Thyroid gland (tissue), 4 donors: ENCODE measurements at regions not wholly inside any gene's neighbourhood (a gene's known extent, or its start where the extent isn't known, plus 50 kb on each side); places are given as distances from the start of the nearest gene placed in this dataset.

ENCODE experiments used
- DNase-seq, 2 donors: peaks; one replicate each; pipeline ENCODE4 v3.0.0-alpha.2; 2019
- H3K27ac ChIP-seq, 3 donors: fragments of 200-600 bp; sonication (generic); 1 replicate in 2 of 3; 2 replicates in 1 of 3; pipeline ENCODE4 v1.5.1; 2016 to 2019; ENCODE audit warnings: mild to moderate bottlenecking in 1 of 3, moderate library complexity in 1 of 3
- H3K27me3 ChIP-seq: fragments of 200-600 bp; sonication (generic); one replicate; pipeline ENCODE4 v1.5.1; 2019
- H3K36me3 ChIP-seq, 2 donors: fragments of 200-600 bp; sonication (generic); one replicate each; pipeline ENCODE4 v1.5.1; 2016 to 2019
- H3K4me1 ChIP-seq, 2 donors: fragments of 200-600 bp; sonication (generic); one replicate each; pipeline ENCODE4 v1.5.1; 2017 to 2019
- H3K4me3 ChIP-seq, 3 donors: fragments of 200-600 bp; sonication (generic); replicated peaks in 1 of 3; 1 replicate in 2 of 3; 2 replicates in 1 of 3; pipeline ENCODE4 v1.5.1; 2016; ENCODE audit warnings: mild to moderate bottlenecking in 1 of 3
- H3K9me3 ChIP-seq: fragments of 200-600 bp; sonication (generic); one replicate; pipeline ENCODE4 v1.5.1; 2017
- POLR2A ChIP-seq, 2 donors: fragments of 450-650 bp; IDR thresholded peaks; one replicate each; pipeline ENCODE4 v1.6.1; 2017; ENCODE audit warnings: antibody characterized with exemption in 2 of 2, mild to moderate bottlenecking in 2 of 2, moderate library complexity in 1 of 2
- WGBS, 2 donors: methylation state at CpG; one replicate each; pipeline ENCODE4 v1.1.5; 2017; 5-methylcytosine and 5-hydroxymethylcytosine counted together
- intact Hi-C: fragments of 100-400 bp; cut with DNase I; formaldehyde crosslinking; loops from one replicate; pipeline ENCODE4 v1.15.1; 2023
- TF ChIP-seq, protein P1 (sequence below), 6 experiments: fragments of 200-600 bp in 3 of 6; fragments of 450-650 bp in 3 of 6; sonication (generic) in 3 of 6; IDR thresholded peaks; one replicate each; pipeline ENCODE4 v1.5.1; 2016 to 2019; ENCODE audit warnings: antibody characterized with exemption in 6 of 6, mild to moderate bottlenecking in 2 of 6, inconsistent platforms in 1 of 6, moderate library complexity in 1 of 6

GRCh38 chr4:124905441-124905840 is 192.9 kb upstream of the ANKRD50 start:
- Histone ChIP-seq H3K4me3 (no peak overlapping the region), H3K27me3 (no peaks in the 10 kb centered on the region), H3K36me3 (no peaks in the 10 kb centered on the region), H3K4me1 (peaks cover 0 to 5% of the 10 kb centered on the region in 2 donors), H3K27ac (no peak overlapping the region), H3K9me3 (no peaks in the 10 kb centered on the region)
- no peak for TF ChIP-seq POLR2A (IDR thresholded peaks at IDR 0.05)
- TF ChIP-seq, protein P1, sequence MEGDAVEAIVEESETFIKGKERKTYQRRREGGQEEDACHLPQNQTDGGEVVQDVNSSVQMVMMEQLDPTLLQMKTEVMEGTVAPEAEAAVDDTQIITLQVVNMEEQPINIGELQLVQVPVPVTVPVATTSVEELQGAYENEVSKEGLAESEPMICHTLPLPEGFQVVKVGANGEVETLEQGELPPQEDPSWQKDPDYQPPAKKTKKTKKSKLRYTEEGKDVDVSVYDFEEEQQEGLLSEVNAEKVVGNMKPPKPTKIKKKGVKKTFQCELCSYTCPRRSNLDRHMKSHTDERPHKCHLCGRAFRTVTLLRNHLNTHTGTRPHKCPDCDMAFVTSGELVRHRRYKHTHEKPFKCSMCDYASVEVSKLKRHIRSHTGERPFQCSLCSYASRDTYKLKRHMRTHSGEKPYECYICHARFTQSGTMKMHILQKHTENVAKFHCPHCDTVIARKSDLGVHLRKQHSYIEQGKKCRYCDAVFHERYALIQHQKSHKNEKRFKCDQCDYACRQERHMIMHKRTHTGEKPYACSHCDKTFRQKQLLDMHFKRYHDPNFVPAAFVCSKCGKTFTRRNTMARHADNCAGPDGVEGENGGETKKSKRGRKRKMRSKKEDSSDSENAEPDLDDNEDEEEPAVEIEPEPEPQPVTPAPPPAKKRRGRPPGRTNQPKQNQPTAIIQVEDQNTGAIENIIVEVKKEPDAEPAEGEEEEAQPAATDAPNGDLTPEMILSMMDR (IDR thresholded peaks at IDR 0.05), result no peak
- DNase-seq, result no peak
- WGBS, 2 donors, result 60 to 64% methylated on average over 4 of the region's 4 CpGs
- intact Hi-C loops, result no loop called here

- no peak for TF ChIP-seq POLR2A (IDR thresholded peaks at IDR 0.05)
- TF ChIP-seq, protein P1 (IDR thresholded peaks at IDR 0.05), result no peak
- no peaks in the 10 kb centered on the region for H3K9me3 ChIP-seq
- intact Hi-C loops, result no loop called here
- no peak overlapping the region for H3K4me3 ChIP-seq
- H3K27ac ChIP-seq, result peak overlapping the region in 1 of 3 donors; percentile 43
- no peak for DNase-seq
- H3K36me3 ChIP-seq, result no peaks in the 10 kb centered on the region
- no peaks in the 10 kb centered on the region for H3K27me3 ChIP-seq
- H3K4me1 ChIP-seq, result peaks cover 0 to 5% of the 10 kb centered on the region in 2 donors
Measured at GRCh38 chr4:124904723-124905388, 192.3 kb upstream of the ANKRD50 start.

DNA sequence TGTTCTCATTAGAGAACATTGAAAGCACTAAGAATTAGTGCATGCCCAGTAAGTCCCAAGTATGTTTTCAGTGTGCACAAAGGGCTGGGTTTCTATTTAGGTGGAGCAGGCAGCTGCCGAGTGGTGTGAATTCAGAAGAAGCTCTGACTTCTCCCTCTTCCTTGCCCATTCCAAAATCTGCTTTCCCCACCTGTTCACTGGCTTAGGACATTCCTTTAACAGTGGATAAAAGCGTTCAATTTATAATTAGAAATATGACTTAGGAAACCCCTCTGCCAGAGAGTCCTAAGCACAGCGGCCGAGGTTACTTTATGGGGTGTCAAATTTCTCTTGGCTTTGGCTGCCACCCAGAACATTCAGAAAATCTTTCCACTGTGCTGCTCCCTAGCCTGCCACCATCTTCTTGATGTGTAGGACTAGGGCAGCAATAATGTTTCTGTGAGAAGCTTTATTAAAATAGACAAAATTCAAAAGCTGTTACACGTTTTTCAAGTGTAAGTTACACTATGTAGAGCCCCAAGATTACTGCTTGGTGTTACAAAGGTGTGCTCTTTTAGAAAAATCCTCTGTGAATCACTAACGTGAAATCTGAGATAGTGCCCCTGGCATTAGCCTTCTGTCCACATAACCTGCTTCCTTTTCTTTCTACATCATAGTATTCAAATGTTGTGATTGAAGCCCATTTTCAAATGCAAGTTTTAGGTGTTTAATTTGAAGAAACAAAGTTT is 191.6 kb upstream of the ANKRD50 start:
- no peak overlapping the region for H3K4me3 ChIP-seq
- TF ChIP-seq, protein P1 (IDR thresholded peaks at IDR 0.05), result no peak
- TF ChIP-seq POLR2A (IDR thresholded peaks at IDR 0.05), result peak in 1 of 2 donors; percentile 32
- peak overlapping the region; percentile 32 to 61 (median 43) for H3K27ac ChIP-seq
- WGBS, 2 donors, result 15 to 21% methylated on average over 6 of the region's 6 CpGs
- peaks cover 0 to 5% of the 10 kb centered on the region in 2 donors for H3K4me1 ChIP-seq
- peak; percentile 54 to 61 for DNase-seq
- no peaks in the 10 kb centered on the region for H3K36me3 ChIP-seq
- intact Hi-C loops, result no loop called here
- H3K9me3 ChIP-seq, result no peaks in the 10 kb centered on the region
- H3K27me3 ChIP-seq, result no peaks in the 10 kb centered on the region

- no peak for DNase-seq
- no peak for TF ChIP-seq POLR2A (IDR thresholded peaks at IDR 0.05)
- TF ChIP-seq, protein P1 (IDR thresholded peaks at IDR 0.05), result no peak
- Histone ChIP-seq H3K9me3 (no peaks in the 10 kb centered on the region), H3K4me1 (peaks cover 0 to 5% of the 10 kb centered on the region in 2 donors), H3K4me3 (no peak overlapping the region), H3K27ac (no peak overlapping the region), H3K36me3 (no peaks in the 10 kb centered on the region), H3K27me3 (no peaks in the 10 kb centered on the region)
- intact Hi-C loops, result no loop called here
- 61 to 71% methylated on average over 1 of the region's 1 CpG for WGBS, 2 donors
Measured at GRCh38 chr4:124902001-124902515, 189.5 kb upstream of the ANKRD50 start.

DNA sequence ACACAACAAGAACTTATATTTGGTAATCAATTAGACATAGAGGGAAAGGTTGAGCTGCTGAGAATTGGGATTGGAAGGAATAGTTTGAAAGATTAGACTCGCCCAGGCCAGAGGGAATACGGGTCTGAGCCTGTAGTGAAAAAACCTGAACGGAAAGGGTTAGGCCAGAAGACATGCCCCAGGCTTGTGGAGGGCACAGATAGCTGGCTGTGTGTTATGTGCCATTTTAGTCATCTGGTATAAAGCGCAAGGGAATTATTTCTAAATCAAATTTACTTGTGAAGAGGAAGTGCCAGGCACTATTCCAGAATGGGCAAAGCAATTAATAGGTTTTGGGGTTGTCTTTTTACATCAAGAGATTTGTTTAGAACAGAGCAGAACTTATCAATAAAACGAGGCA is 187.5 kb upstream of the ANKRD50 start:
- H3K4me3 ChIP-seq, result no peak overlapping the region
- DNase-seq, result no peak
- TF ChIP-seq, protein P1 (IDR thresholded peaks at IDR 0.05), result no peak
- TF ChIP-seq POLR2A (IDR thresholded peaks at IDR 0.05), result no peak
- no peak overlapping the region for H3K27ac ChIP-seq
- WGBS, 2 donors, result 93 to 94% methylated on average over 5 of the region's 5 CpGs
- H3K9me3 ChIP-seq, result no peaks in the 10 kb centered on the region
- H3K4me1 ChIP-seq, result peaks cover 0 to 5% of the 10 kb centered on the region in 2 donors
- intact Hi-C loops, result no loop called here
- no peaks in the 10 kb centered on the region for H3K36me3 ChIP-seq
- H3K27me3 ChIP-seq, result no peaks in the 10 kb centered on the region
